ENCODE measurements at regions not wholly inside any gene's neighbourhood (a gene's known extent, or its start where the extent isn't known, plus 50 kb on each side); places are given as distances from the start of the nearest gene placed in this dataset.
"Not testable (repeated sequence)": the region's sequence is repeated elsewhere in the genome, so short reads cannot be mapped to it uniquely, and the experiment has no call there.

GRCh38 chrX:65073233-65073632 is 97.0 kb upstream of the ZC4H2 start:
- 93% methylated on average over 3 of the region's 3 CpGs for WGBS
- H3K4me3 ChIP-seq (ENCODE audit: low read depth in 1 of 3, low read length in 3 of 3) = no peak overlapping the region
- H3K36me3 ChIP-seq (ENCODE audit: control insufficient read depth in 4 of 4, insufficient read depth in 3 of 4, low read depth in 1 of 4, low read length in 3 of 4) = no peaks in the 10 kb centered on the region
- H3K27me3 ChIP-seq (ENCODE audit: control insufficient read depth in 4 of 4, insufficient read depth in 4 of 4, low read length in 3 of 4) = no peaks in the 10 kb centered on the region
- no peak overlapping the region for H3K9ac ChIP-seq (ENCODE audit: low read depth in 1 of 2, low read length in 2 of 2)
- TF ChIP-seq FOXA2 (IDR thresholded peaks at IDR 0.05) (no peak), ATF3 (IDR thresholded peaks at IDR 0.05) (no peak), RXRA (IDR thresholded peaks at IDR 0.05) (no peak), TAF1 (conservative IDR thresholded peaks at IDR 0.05) (no peak), YY1 (IDR thresholded peaks at IDR 0.05) (no peak), RAD21 (IDR thresholded peaks at IDR 0.05) (no peak), GABPA (IDR thresholded peaks at IDR 0.05 in 1 of 2, conservative IDR thresholded peaks at IDR 0.05 in 1 of 2) (no peak), JUND (IDR thresholded peaks at IDR 0.05) (no peak), EGR1 (IDR thresholded peaks at IDR 0.05; ENCODE audit: low read depth in 2 of 2) (no peak), REST (IDR thresholded peaks at IDR 0.05) (no peak), NR2F2 (IDR thresholded peaks at IDR 0.05) (no peak), HNF4G (IDR thresholded peaks at IDR 0.05) (no peak), HNF4A (conservative IDR thresholded peaks at IDR 0.05) (no peak), ZBTB33 (IDR thresholded peaks at IDR 0.05) (no peak), FOXA1 (IDR thresholded peaks at IDR 0.05) (no peak), SP1 (IDR thresholded peaks at IDR 0.05) (no peak)
- H3K27ac ChIP-seq (ENCODE audit: low read depth in 1 of 2, low read length in 2 of 2) = no peak overlapping the region
- peaks cover 0 to 9% (median 0%) of the 10 kb centered on the region in 4 donors for H3K9me3 ChIP-seq (ENCODE audit: control insufficient read depth in 4 of 4, low read length in 3 of 4)
- DNase-seq (ENCODE audit: low spot score) = no peak
- H3K4me1 ChIP-seq (ENCODE audit: control insufficient read depth in 4 of 4, insufficient read depth in 4 of 4, low read length in 3 of 4) = no peaks in the 10 kb centered on the region

- no peak for DNase-seq (ENCODE audit: low spot score)
- no peak overlapping the region for H3K27ac ChIP-seq (ENCODE audit: low read depth in 1 of 2, low read length in 2 of 2)
- H3K27me3 ChIP-seq (ENCODE audit: control insufficient read depth in 4 of 4, insufficient read depth in 4 of 4, low read length in 3 of 4) = no peaks in the 10 kb centered on the region
- H3K9ac ChIP-seq (ENCODE audit: low read depth in 1 of 2, low read length in 2 of 2) = no peak overlapping the region
- TF ChIP-seq ATF3 (IDR thresholded peaks at IDR 0.05) (no peak), RAD21 (IDR thresholded peaks at IDR 0.05) (no peak), RXRA (IDR thresholded peaks at IDR 0.05) (no peak), YY1 (IDR thresholded peaks at IDR 0.05) (no peak)
- no peaks in the 10 kb centered on the region for H3K36me3 ChIP-seq (ENCODE audit: control insufficient read depth in 4 of 4, insufficient read depth in 3 of 4, low read depth in 1 of 4, low read length in 3 of 4)
- no peaks in the 10 kb centered on the region for H3K4me1 ChIP-seq (ENCODE audit: control insufficient read depth in 4 of 4, insufficient read depth in 4 of 4, low read length in 3 of 4)
- peaks cover 0 to 9% (median 0%) of the 10 kb centered on the region in 4 donors for H3K9me3 ChIP-seq (ENCODE audit: control insufficient read depth in 4 of 4, low read length in 3 of 4)
- H3K4me3 ChIP-seq (ENCODE audit: low read depth in 1 of 3, low read length in 3 of 3) = no peak overlapping the region
Measured at GRCh38 chrX:65072590-65072989, 96.3 kb upstream of the ZC4H2 start.

- not testable (repeated sequence) for H3K9ac ChIP-seq (ENCODE audit: low read depth in 1 of 2, low read length in 2 of 2); H3K27ac ChIP-seq (ENCODE audit: low read depth in 1 of 2, low read length in 2 of 2); DNase-seq (ENCODE audit: low spot score); H3K4me1 ChIP-seq (ENCODE audit: control insufficient read depth in 4 of 4, insufficient read depth in 4 of 4, low read length in 3 of 4); H3K9me3 ChIP-seq (ENCODE audit: control insufficient read depth in 4 of 4, low read length in 3 of 4); H3K27me3 ChIP-seq (ENCODE audit: control insufficient read depth in 4 of 4, insufficient read depth in 4 of 4, low read length in 3 of 4); H3K36me3 ChIP-seq (ENCODE audit: control insufficient read depth in 4 of 4, insufficient read depth in 3 of 4, low read depth in 1 of 4, low read length in 3 of 4); H3K4me3 ChIP-seq (ENCODE audit: low read depth in 1 of 3, low read length in 3 of 3)
- 94% methylated on average over 14 of the region's 14 CpGs for WGBS
Measured at GRCh38 chrX:65058626-65059025, 82.4 kb upstream of the ZC4H2 start.
